Cardiac muscle cell (in vitro differentiated cells and primary cell): ENCODE measurements at regions not wholly inside any gene's neighbourhood (a gene's known extent, or its start where the extent isn't known, plus 50 kb on each side); places are given as distances from the start of the nearest gene placed in this dataset.

ENCODE experiments used
- DNase-seq, 2 donors: peaks; one replicate each; pipeline versions ENCODE4 v3.0.0 to v3.0.0-alpha.2; 2010 to 2017; ENCODE audit warnings: low read depth in 1 of 2, low spot score in 1 of 2
- H3K27ac ChIP-seq: fragments of 200-600 bp; sonication (generic); 2 replicates; pipeline ENCODE4 v1.5.1; 2016
- H3K27me3 ChIP-seq: fragments of 200-600 bp; sonication (generic); 2 replicates; pipeline ENCODE4 v1.6.0; 2016; ENCODE audit warnings: control low read depth
- H3K36me3 ChIP-seq: fragments of 200-600 bp; sonication (generic); 2 replicates; pipeline ENCODE4 v1.5.1; 2016; ENCODE audit warnings: control low read depth
- H3K4me1 ChIP-seq: fragments of 200-600 bp; sonication (generic); 2 replicates; pipeline ENCODE4 v1.8.1; 2017; ENCODE audit warnings: low read depth, mild to moderate bottlenecking, mixed run types
- H3K4me3 ChIP-seq: fragments of 200-600 bp; sonication (generic); 2 replicates; pipeline ENCODE4 v1.5.1; 2016; ENCODE audit warnings: mild to moderate bottlenecking
- H3K9me3 ChIP-seq: fragments of 200-600 bp; sonication (generic); 2 replicates; pipeline ENCODE4 v1.5.1; 2017; ENCODE audit warnings: low read depth, mild to moderate bottlenecking, control low read depth
- CTCF ChIP-seq: IDR thresholded peaks from 2 replicates; pipeline ENCODE4 v1.5.1; 2012; ENCODE audit warnings: low read depth, mild to moderate bottlenecking, low read length

DNA sequence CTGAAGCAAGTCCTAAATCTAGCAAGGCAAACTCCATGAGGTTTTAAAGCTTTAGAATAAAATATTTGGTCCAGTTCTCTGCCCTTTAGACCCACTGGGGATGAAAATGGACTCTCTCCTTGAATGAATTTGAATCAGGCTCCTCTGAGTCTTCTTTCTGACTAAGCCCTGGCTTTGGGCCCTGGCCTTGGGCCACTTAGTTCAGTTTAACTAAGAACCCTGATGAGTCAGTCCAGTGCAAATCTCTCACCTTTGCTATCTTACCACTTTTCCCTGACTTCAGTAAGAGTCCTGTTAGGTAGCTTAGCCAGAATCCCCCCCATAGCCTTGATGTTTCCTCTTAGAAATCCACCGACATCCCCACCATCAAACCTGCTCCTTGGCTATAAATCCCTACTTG lies 427.5 kb downstream of the SNAPC1 start:
- Histone ChIP-seq H3K27ac (no peak overlapping the region), H3K4me1 (no peaks in the 10 kb centered on the region), H3K9me3 (no peaks in the 10 kb centered on the region), H3K27me3 (no peaks in the 10 kb centered on the region), H3K36me3 (no peaks in the 10 kb centered on the region), H3K4me3 (no peak overlapping the region)
- TF ChIP-seq CTCF = no peak
- DNase-seq = peak in 1 of 2 donors; percentile 31

DNA sequence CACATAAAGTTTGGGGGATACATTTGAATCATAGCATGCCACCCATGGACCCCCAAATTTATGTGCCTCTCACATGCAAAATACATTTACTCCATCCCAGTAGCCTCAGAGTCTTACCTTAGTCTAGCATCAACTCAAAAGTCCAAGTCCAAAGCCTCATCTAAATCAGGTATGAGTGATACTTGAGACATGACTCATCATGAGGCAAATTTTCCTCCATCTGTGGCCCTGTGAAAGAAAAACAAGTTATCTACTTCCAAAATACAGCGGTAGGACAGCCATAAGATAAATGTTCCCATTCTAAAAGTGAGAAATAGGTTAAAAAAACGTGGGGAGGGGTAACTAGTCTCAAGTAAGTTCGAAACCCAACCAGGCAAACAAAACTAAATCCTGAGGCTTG lies 444.2 kb downstream of the SNAPC1 start:
- H3K4me3 ChIP-seq = no peak overlapping the region
- H3K36me3 ChIP-seq = no peaks in the 10 kb centered on the region
- no peaks in the 10 kb centered on the region for H3K4me1 ChIP-seq
- H3K27ac ChIP-seq = no peak overlapping the region
- DNase-seq = peak in 1 of 2 donors; percentile 19
- H3K27me3 ChIP-seq = no peaks in the 10 kb centered on the region
- no peaks in the 10 kb centered on the region for H3K9me3 ChIP-seq
- TF ChIP-seq CTCF = no peak

DNA sequence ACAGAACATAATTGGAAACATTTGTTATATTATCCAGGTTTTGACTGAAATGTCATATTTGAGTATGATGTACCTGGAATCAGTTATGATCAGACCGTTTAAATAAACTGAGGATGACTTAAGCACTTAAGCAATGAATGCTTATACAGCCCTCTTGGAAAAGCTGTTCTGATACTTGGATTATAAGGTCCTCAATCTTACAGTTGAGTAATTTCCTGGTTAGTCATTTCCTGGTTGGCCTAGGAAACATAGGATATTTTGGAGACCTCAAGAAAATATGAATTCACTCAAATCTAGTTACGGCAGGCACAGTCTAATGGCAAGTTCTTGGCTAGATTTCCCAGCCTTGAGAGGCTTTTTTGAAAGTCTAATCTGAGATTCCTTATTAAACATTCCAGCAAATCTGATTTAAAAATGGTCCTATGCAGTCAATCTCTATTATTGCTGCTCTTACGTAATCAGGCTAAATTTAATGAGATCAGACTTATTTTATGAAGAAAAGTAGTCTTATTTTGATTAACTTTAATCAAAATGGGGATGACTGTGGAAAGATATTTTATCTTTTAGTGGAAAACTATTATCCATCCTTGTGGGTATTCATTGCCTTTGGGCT lies 447.2 kb downstream of the SNAPC1 start:
- Histone ChIP-seq H3K27me3 (no peaks in the 10 kb centered on the region), H3K9me3 (no peaks in the 10 kb centered on the region), H3K4me1 (no peaks in the 10 kb centered on the region), H3K36me3 (no peaks in the 10 kb centered on the region), H3K27ac (no peak overlapping the region), H3K4me3 (no peak overlapping the region)
- TF ChIP-seq CTCF = no peak
- peak in 1 of 2 donors; percentile 92 for DNase-seq

DNA sequence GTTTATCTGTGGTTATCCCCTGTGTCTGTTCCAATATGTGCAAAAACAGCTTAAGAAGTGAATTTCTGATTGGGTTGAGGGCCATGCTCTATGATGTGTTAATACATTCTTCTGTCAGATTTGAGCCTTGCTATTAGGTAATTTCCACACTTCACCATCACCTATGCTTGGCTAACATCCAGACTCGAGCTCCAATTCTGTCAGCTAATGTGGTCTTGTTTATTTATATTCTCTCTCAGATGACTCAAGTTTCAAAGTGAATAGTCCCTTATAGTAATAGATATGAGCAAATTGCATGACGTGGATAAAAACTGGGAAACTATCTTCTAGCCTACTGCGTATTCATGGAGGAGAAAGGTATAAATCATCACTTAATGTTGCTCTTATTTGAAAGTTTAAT lies 451.3 kb downstream of the SNAPC1 start:
- H3K27me3 ChIP-seq = no peaks in the 10 kb centered on the region
- DNase-seq = peak; percentile 2 to 62
- no peak overlapping the region for H3K4me3 ChIP-seq
- H3K4me1 ChIP-seq = no peaks in the 10 kb centered on the region
- no peak overlapping the region for H3K27ac ChIP-seq
- no peaks in the 10 kb centered on the region for H3K36me3 ChIP-seq
- no peaks in the 10 kb centered on the region for H3K9me3 ChIP-seq
- no peak for TF ChIP-seq CTCF

DNA sequence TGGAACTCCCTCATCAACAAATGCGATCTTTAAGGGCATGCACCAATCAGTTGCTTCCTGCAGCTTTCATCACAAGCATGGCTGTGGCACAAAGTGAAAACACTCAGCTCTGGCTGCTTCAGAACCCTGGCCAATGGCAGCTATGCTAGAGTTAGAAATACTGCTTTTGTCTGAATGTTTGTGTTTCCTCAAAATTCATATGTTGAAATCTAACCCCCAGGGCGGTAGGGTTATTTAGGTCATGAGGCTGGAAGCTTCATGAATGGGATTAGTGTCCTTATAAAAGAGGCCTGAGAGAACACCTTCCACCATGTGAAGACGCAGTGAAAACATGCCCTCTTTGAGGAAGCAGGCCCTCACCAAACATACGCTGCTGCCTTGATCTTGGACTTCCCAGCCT lies 453.9 kb downstream of the SNAPC1 start:
- DNase-seq = no peak
- H3K27ac ChIP-seq = no peak overlapping the region
- no peak for TF ChIP-seq CTCF

DNA sequence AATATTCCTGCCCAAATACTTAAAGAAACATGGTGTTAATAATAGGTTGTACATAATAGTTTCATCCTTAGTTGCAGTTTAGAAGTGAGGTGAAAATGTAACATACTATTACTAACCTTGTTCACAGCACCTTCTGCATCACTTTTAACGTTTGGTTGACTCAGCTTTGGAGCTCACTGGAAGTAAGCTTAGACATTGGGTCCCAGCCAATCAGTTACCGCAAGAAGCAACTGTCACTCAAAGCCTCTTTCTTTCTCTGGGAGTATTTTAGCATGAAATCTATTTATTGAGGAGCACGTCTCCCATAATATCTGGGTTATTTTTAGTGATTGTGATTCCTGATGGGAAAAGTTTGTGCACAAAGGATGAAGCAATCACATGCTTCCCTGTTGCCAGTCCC lies 472.6 kb downstream of the SNAPC1 start:
- no peak for TF ChIP-seq CTCF
- Histone ChIP-seq H3K27me3 (no peaks in the 10 kb centered on the region), H3K4me1 (no peaks in the 10 kb centered on the region), H3K27ac (no peak overlapping the region), H3K9me3 (no peaks in the 10 kb centered on the region), H3K4me3 (no peak overlapping the region), H3K36me3 (no peaks in the 10 kb centered on the region)
- DNase-seq = no peak

More for the DNA sequence above, 453.9 kb downstream of the SNAPC1 start:
- H3K4me3 ChIP-seq = no peak overlapping the region
- no peaks in the 10 kb centered on the region for H3K36me3 ChIP-seq
- no peaks in the 10 kb centered on the region for H3K27me3 ChIP-seq
- no peaks in the 10 kb centered on the region for H3K4me1 ChIP-seq
- no peaks in the 10 kb centered on the region for H3K9me3 ChIP-seq
